ENCODE measurements at regions not wholly inside any gene's neighbourhood (a gene's known extent, or its start where the extent isn't known, plus 50 kb on each side); places are given as distances from the start of the nearest gene placed in this dataset.

DNA sequence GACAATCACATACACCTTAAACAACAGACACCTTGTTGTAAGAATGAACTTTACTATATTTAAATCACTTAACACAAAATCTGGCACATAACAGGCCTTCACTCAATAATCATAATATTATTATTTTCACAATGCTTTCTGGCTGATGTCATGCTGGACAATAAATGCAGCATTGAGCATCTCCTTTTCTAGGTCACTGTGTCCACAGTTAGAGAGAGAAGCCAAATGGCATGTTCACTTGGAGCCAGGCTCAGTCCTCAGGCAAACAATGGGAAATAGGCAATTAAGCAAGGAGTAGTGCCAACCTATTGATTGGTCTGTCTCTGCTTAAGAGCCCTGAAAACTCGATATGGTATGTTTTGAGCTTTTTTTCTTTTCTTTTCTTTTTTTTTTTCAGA, 50.6 kb upstream of the KLF4 start:
- no peak for DNase-seq (ENCODE audit: low spot score)

DNA sequence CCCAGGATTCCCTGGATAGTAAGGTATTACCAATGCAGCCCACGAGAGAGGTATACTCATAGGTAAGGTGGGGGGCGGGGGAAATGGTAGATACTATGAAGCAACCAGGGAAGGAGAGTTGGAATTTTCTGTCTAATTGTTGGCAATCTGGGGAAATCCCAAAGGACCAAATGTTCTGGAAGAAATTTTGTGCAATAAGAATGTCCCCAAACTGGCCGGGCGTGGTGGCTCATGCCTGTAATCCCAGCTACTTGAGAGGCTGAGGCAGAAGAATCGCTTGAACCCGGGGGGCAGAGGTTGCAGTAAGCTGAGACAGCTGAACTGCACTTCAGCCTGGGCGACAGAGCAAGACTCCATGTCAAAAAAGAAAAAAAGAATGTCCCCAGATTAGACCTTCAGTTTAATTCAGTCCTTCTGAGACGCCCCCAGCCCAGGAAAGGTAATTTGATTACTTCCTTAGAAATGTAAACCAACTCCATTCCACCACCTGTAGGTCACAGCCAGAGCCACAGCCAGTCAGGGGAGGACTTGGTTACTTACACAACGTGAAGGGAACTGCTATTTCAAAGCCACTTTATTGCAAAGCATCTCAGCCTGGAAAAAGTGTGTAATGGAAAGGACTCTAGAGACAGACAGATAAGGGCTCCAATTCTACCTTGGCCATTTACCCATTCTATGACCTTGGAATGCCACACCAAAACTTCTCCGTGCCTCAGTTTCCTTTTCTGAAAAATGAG, 50.0 kb upstream of the KLF4 start:
- no peak for DNase-seq (ENCODE audit: low spot score)
